CD4-positive, alpha-beta T cell treated with Interleukin-6 at 100 ng/mL for 8 hours (primary cell): ENCODE measurements at regions not wholly inside any gene's neighbourhood (a gene's known extent, or its start where the extent isn't known, plus 50 kb on each side); places are given as distances from the start of the nearest gene placed in this dataset.

Source experiments
- DNase-seq: peaks from one replicate; pipeline ENCODE4 v3.0.0-alpha.2; 2020; ENCODE audit warnings: mixed read lengths, low spot score

DNA sequence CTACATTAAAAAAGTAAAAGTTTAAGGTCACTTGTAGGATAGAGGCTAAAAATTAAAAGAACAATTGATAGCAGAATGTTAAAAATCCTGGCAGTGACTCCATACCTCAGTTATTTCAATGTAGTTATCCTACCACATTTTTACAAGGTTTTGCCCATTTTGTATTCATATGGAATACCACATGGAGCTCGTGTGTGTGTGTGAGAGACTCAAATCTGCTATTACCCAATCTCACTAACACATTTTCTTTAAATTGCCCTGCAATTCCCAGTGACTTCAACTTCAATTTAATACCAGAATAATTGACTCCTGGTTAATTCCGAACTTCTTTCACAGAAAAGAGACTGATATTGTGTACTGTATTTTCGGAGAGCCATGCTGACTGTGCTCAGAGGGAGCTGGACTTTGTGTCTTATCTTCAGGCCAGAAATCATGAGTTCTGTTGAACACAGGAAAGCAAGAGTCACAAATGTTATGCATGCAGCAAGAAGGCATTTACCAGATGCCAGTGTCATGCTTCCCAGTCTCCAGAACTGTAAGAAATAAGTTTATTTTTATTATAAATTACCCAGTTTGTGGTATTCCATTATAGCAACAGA lies 529.0 kb upstream of the NECTIN3 start:
- DNase-seq = no peak

GRCh38 chr3:110544730-110545129 lies 526.9 kb upstream of the NECTIN3 start:
- DNase-seq = no peak

GRCh38 chr3:110550511-110550910 lies 521.1 kb upstream of the NECTIN3 start:
- no peak for DNase-seq

DNA sequence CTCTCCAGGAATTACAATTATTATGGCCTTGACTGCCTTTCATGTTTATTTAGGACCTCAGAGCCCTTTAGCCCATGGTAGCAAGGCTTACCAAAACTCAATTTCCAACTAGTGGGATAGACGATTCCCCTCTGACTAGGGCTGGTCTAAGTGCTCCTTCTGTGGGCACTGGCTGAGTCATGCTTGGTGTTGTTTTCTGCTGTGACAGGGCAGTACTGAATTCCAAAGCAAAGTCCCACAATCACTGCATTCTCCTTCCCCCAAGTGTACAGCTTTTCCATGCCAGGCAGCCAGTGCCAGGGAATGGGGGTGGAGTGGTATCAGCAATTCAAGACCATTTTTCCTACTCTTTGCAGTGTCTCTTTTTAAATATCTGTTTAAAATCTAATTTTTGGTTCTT lies 509.0 kb upstream of the NECTIN3 start:
- DNase-seq = no peak

DNA sequence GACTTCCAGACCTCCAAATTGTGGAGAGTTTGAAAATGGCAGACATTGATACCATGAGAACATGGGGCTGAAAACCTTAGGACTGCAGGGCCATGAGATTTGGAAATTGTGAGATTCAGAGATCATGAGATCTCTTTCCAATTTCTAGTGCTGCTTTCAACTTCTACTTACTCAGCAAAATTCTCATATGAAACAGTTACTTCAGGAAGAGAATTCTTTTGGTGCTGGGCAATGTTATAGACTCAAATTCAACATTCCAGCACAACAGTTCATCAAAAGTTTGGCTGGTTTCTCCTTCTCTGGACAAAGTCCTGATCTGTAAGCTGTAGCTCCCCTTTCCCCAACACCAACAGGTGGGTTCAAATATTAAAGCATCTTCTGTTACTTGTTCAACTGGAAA lies 506.9 kb upstream of the NECTIN3 start:
- no peak for DNase-seq

DNA sequence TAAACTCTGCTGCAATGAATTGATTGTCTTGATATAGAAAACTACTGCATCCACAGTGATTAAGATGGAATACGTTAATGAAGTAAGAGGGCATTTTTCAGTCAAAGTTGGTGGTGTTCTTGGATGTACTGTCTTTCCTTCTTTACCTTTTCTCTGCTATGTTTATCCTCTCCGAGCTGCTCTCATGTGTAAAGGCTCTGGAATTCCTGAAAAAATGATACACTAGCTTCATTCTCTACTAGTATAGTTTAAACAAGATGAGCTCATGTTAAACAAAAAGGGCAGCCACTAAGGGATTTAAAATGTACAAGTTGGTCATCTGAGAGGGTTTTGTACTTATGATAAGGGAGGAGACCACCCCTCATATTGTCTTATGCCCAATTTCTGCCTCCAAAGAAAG lies 504.6 kb upstream of the NECTIN3 start:
- no peak for DNase-seq

- no peak for DNase-seq
These were observed 503.4 kb upstream of the NECTIN3 start for GRCh38 chr3:110568246-110568645.

DNA sequence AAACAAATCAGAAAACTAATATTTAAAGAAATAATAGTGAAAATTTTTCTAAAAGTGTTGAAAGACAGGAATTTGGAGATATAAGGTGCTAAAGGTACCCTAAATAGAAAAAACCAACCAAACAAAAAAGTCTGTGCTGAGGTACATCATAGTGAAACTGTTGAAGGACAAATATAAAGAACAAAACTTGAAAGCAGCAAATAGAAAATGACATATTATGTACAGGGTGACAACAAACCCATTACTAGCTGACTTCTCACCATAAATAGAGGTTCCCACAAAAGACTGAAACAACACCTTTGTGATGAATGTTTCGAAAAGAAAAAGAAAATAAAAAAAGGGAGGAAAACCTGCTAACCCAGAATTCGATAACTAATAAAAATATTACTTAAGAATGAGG lies 502.5 kb upstream of the NECTIN3 start:
- DNase-seq = no peak

GRCh38 chr3:110575702-110576101 lies 495.9 kb upstream of the NECTIN3 start:
- DNase-seq = no peak

GRCh38 chr3:110576960-110577359 lies 494.7 kb upstream of the NECTIN3 start:
- no peak for DNase-seq

DNA sequence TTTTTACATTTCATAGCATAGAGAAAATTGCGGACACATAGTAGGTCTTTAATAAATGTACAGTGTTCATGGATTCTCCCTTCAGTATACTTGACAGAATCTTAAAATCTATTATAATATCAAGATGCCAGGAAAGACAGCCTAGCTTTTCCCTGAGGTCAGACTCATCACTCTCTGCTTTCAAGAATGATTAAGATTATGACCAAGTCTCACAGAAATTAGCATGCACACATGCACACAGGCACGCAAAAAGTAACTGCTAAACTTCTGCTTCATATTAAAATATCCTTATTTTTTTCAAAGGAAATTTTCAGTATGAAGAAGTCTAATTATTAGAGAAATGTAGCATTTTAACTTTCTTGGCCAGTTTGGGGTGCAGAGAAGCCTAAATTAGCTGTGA lies 493.8 kb upstream of the NECTIN3 start:
- DNase-seq = no peak

- DNase-seq = no peak
These were observed 491.6 kb upstream of the NECTIN3 start for GRCh38 chr3:110579840-110580550.

GRCh38 chr3:110583373-110583935 lies 488.2 kb upstream of the NECTIN3 start:
- no peak for DNase-seq

DNA sequence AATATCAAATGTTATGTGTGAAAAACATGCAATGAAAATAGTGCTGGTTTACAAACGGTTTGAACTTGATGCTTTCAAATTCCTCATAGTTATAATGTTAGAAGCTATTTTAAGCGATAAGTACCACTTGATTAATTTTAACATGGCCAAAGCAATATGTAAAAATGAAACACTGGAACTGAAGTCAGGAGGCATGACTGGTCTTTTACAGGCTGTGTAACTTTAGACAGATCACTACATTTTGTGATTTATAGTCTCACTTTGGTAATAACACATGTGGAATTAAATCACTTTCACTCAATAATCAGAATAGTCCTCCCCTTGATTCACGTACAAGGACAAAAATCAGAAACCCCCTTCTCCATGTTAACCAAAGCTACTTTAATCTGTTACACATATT lies 482.7 kb upstream of the NECTIN3 start:
- no peak for DNase-seq

DNA sequence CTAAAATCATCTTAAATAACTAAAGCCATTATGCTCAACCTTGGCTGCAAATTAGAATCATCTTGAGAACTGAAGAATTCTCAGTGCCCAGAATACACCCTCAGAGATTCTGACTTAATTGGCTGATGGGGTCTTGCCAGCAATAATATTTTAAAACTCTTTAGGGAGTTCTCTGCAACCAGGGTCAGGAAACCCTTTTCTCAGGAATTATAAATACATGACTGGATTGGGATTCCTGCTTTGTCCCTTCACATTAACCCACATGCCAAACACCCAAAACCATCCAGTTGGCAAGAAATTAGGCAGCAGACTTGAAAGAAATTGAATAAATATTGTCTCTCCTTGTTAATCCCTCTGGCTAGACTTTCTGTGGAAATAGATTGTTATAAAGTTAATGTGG lies 482.3 kb upstream of the NECTIN3 start:
- DNase-seq = no peak

DNA sequence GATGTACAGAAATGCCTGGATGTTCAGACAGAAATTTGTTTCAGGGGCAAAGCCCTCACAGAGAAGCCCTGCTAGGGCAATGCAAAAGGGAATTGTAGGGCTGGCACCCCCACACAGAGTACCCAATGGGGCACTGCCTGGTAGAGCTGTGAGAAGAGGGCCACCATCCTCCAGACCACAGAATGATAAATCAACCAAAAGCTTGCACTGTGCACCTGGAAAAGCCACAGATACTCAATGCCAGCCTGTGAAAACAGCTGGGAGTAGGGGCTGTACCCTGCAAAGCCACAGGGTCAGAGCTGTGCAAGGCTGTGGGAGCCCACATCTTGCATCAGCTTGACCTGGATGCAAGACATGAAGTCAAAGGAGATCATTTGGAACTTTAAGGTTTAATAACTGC lies 477.9 kb upstream of the NECTIN3 start:
- no peak for DNase-seq

- no peak for DNase-seq
These were observed 472.6 kb upstream of the NECTIN3 start for GRCh38 chr3:110598847-110599490.

GRCh38 chr3:110608566-110608965 lies 463.1 kb upstream of the NECTIN3 start:
- no peak for DNase-seq

DNA sequence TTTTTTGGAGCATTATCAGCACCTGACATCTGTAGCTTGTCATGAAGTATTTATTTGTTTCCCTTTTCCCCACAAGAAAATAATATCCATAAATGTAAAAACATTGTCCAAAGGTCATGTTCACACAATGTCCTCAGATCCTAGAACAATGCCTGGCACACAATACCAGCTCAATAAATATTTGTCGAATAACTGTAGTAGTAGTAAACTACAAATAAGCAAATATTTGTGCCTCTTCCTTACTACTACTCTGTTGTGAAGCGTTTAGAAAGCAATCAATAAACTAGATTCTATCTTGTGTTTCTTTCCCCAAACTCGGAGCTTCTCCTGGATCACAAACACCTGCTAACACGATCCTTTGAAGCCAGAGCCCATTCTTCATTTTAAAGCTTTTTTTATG lies 459.6 kb upstream of the NECTIN3 start:
- DNase-seq = no peak

DNA sequence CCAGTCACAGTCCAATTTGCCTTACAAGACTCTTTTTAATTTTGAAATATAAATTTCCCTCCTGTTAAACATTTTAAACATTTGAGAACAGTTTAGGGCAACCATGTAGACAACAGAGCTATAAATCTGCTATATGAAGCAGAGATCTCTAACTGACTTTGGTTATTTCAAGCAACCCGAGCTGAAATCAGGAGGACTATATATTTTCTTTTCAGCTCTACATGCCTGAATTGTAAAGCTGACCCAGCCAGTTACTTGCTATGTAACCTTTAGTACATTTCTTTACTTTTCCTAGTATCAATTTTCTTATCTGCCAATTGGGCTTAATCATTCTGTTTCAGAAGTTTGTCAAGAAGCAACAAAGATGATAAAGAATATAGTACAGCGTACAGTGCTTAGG lies 457.4 kb upstream of the NECTIN3 start:
- DNase-seq = no peak

DNA sequence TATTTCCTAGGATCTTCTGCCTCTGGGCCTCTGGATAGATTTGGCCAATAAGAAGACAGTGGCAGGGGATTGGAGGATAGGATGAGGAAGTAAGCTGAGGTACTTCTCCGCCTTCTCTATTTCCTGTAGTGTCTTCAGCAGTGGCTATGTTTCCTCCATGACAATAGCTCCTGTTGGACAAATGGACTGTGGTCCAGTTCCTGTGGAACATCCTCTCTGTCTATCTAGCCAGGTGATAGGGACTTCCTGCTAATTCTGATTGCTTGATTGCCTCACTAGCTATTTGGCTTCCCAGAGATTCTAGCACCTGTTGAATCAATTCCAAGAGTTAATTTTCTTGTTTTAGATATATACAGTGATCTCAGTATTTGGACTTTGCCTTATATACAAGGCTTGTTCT lies 456.2 kb upstream of the NECTIN3 start:
- no peak for DNase-seq

DNA sequence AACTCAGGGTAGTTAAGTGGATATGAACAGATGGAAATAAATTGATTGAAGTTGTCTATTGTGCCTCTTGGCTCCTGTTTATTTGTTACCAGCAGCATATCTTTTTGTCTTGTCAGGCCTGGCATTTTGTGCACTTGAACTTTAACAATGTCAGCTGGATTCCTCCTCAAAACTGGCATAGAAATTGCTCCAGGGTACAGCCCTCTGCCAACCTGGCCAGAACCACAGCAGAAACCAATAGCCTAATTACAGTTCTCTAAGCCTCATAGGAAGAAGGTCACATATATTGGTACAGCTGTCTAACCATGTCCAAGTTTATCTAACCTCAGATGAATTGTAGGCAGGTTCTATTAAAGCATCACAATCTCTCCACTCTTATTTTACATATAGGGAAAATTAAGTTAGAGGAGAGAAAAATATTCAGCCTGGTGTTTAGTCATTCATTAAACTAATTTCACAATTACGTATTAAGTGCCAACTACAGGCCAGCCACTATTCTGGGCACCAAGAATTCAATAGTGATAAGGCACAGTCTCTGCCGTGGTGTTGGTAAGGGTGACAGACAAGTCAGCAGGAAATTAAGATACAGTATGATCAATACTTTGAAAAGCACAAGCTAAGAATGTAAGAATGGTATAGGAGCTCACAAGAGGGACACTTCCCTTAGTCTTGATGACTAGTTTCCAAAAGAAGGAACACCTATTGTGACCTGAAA lies 452.9 kb upstream of the NECTIN3 start:
- no peak for DNase-seq

GRCh38 chr3:110620118-110620517 lies 451.5 kb upstream of the NECTIN3 start:
- no peak for DNase-seq
